ENCODE measurements at regions not wholly inside any gene's neighbourhood (a gene's known extent, or its start where the extent isn't known, plus 50 kb on each side); places are given as distances from the start of the nearest gene placed in this dataset.
"Not testable (repeated sequence)": the region's sequence is repeated elsewhere in the genome, so short reads cannot be mapped to it uniquely, and the experiment has no call there.

GRCh38 chr3:69658514-69659140 lies 80.6 kb upstream of the MITF start:
- no peak for TF ChIP-seq CTCF (IDR thresholded peaks at IDR 0.05; ENCODE audit: insufficient read depth, low read depth, low read length, missing control alignments)
- no peak overlapping the region for H3K4me3 ChIP-seq (ENCODE audit: low read depth, low read length)
- DNase-seq (ENCODE audit: low read depth) = no peak

GRCh38 chr3:69657030-69657429 lies 82.2 kb upstream of the MITF start:
- H3K4me3 ChIP-seq (ENCODE audit: low read depth, low read length); DNase-seq (ENCODE audit: low read depth): not testable (repeated sequence)

- H3K4me3 ChIP-seq (ENCODE audit: low read depth, low read length) = no peak overlapping the region
- DNase-seq (ENCODE audit: low read depth) = no peak
- TF ChIP-seq CTCF (IDR thresholded peaks at IDR 0.05; ENCODE audit: insufficient read depth, low read depth, low read length, missing control alignments) = no peak
These were observed 87.5 kb upstream of the MITF start for GRCh38 chr3:69651765-69652164.

GRCh38 chr3:69650066-69650419 lies 89.2 kb upstream of the MITF start:
- DNase-seq (ENCODE audit: low read depth) = no peak
- H3K4me3 ChIP-seq (ENCODE audit: low read depth, low read length) = no peak overlapping the region
- TF ChIP-seq CTCF (IDR thresholded peaks at IDR 0.05; ENCODE audit: insufficient read depth, low read depth, low read length, missing control alignments) = no peak

- DNase-seq (ENCODE audit: low read depth) = no peak
- no peak for TF ChIP-seq CTCF (IDR thresholded peaks at IDR 0.05; ENCODE audit: insufficient read depth, low read depth, low read length, missing control alignments)
- H3K4me3 ChIP-seq (ENCODE audit: low read depth, low read length) = no peak overlapping the region
These were observed 89.9 kb upstream of the MITF start for GRCh38 chr3:69649120-69650065.

- TF ChIP-seq CTCF (IDR thresholded peaks at IDR 0.05; ENCODE audit: insufficient read depth, low read depth, low read length, missing control alignments) = no peak
- DNase-seq (ENCODE audit: low read depth) = no peak
These were observed 91.1 kb upstream of the MITF start for GRCh38 chr3:69648126-69648525.

GRCh38 chr3:69647511-69648110 lies 91.7 kb upstream of the MITF start:
- TF ChIP-seq CTCF (IDR thresholded peaks at IDR 0.05; ENCODE audit: insufficient read depth, low read depth, low read length, missing control alignments) = no peak
- H3K4me3 ChIP-seq (ENCODE audit: low read depth, low read length) = no peak overlapping the region
- DNase-seq (ENCODE audit: low read depth) = no peak

More at GRCh38 chr3:69648126-69648525, 91.1 kb upstream of the MITF start:
- H3K4me3 ChIP-seq (ENCODE audit: low read depth, low read length) = no peak overlapping the region
